ENCODE measurements at regions not wholly inside any gene's neighbourhood (a gene's known extent, or its start where the extent isn't known, plus 50 kb on each side); places are given as distances from the start of the nearest gene placed in this dataset.
"Not testable (repeated sequence)": the region's sequence is repeated elsewhere in the genome, so short reads cannot be mapped to it uniquely, and the experiment has no call there.

- no peak for DNase-seq
Observed at GRCh38 chr7:3094701-3095445, 51.2 kb upstream of the CARD11 start.

GRCh38 chr7:3097734-3098133, 54.1 kb upstream of the CARD11 start:
- DNase-seq: no peak

GRCh38 chr7:3102159-3102558, 58.5 kb upstream of the CARD11 start:
- no peak for DNase-seq

- DNase-seq: no peak
Observed at GRCh38 chr7:3103614-3104398, 60.1 kb upstream of the CARD11 start.

- no peak for DNase-seq
Observed at GRCh38 chr7:3105856-3106255, 62.2 kb upstream of the CARD11 start.

- DNase-seq: no peak
Observed at GRCh38 chr7:3106361-3106826, 62.7 kb upstream of the CARD11 start.

GRCh38 chr7:3107228-3107763, 63.6 kb upstream of the CARD11 start:
- DNase-seq: no peak

- DNase-seq: no peak
Observed at GRCh38 chr7:3107889-3108570, 64.4 kb upstream of the CARD11 start.

- DNase-seq: no peak
Observed at GRCh38 chr7:3109311-3109915, 65.7 kb upstream of the CARD11 start.

GRCh38 chr7:3112479-3113134, 68.9 kb upstream of the CARD11 start:
- DNase-seq: peak; percentile 99

GRCh38 chr7:3114917-3115316, 71.2 kb upstream of the CARD11 start:
- no peak for DNase-seq

GRCh38 chr7:3117081-3117480, 73.4 kb upstream of the CARD11 start:
- peak; percentile 45 for DNase-seq

GRCh38 chr7:3117488-3118231, 74.0 kb upstream of the CARD11 start:
- peak; percentile 82 for DNase-seq

- DNase-seq: not testable (repeated sequence)
Observed at GRCh38 chr7:3119352-3119927, 75.8 kb upstream of the CARD11 start.

- DNase-seq: no peak
Observed at GRCh38 chr7:3119963-3120362, 76.3 kb upstream of the CARD11 start.

- DNase-seq: no peak
Observed at GRCh38 chr7:3120513-3120912, 76.8 kb upstream of the CARD11 start.

GRCh38 chr7:3128857-3129490, 85.3 kb upstream of the CARD11 start:
- DNase-seq: no peak

- DNase-seq: no peak
Observed at GRCh38 chr7:3133811-3134385, 90.2 kb upstream of the CARD11 start.

- DNase-seq: no peak
Observed at GRCh38 chr7:3134745-3135144, 91.1 kb upstream of the CARD11 start.

- DNase-seq: no peak
Observed at GRCh38 chr7:3135626-3136025, 92.0 kb upstream of the CARD11 start.
